ENCODE measurements at regions not wholly inside any gene's neighbourhood (a gene's known extent, or its start where the extent isn't known, plus 50 kb on each side); places are given as distances from the start of the nearest gene placed in this dataset.

- DNase-seq (ENCODE audit: low read depth in 2 of 2) = no peak
Observed at GRCh38 chr6:21648475-21649050, 55.0 kb downstream of the SOX4 start.

- no peak for DNase-seq (ENCODE audit: low read depth in 2 of 2)
Observed at GRCh38 chr6:21653323-21653722, 59.8 kb downstream of the SOX4 start.

- DNase-seq (ENCODE audit: low read depth in 2 of 2) = no peak
Observed at GRCh38 chr6:21653905-21654304, 60.4 kb downstream of the SOX4 start.

GRCh38 chr6:21654361-21654760, 60.8 kb downstream of the SOX4 start:
- no peak for DNase-seq (ENCODE audit: low read depth in 2 of 2)

GRCh38 chr6:21663966-21664313, 70.4 kb downstream of the SOX4 start:
- DNase-seq (ENCODE audit: low read depth in 2 of 2) = no peak

GRCh38 chr6:21664314-21665109, 71.0 kb downstream of the SOX4 start:
- no peak for DNase-seq (ENCODE audit: low read depth in 2 of 2)

GRCh38 chr6:21665110-21665391, 71.5 kb downstream of the SOX4 start:
- no peak for DNase-seq (ENCODE audit: low read depth in 2 of 2)

GRCh38 chr6:21665392-21666200, 72.0 kb downstream of the SOX4 start:
- DNase-seq (ENCODE audit: low read depth in 2 of 2) = no peak

- DNase-seq (ENCODE audit: low read depth in 2 of 2) = no peak
Observed at GRCh38 chr6:21666201-21666691, 72.7 kb downstream of the SOX4 start.

- no peak for DNase-seq (ENCODE audit: low read depth in 2 of 2)
Observed at GRCh38 chr6:21666853-21667681, 73.5 kb downstream of the SOX4 start.

GRCh38 chr6:21668795-21669194, 75.2 kb downstream of the SOX4 start:
- no peak for DNase-seq (ENCODE audit: low read depth in 2 of 2)

- DNase-seq (ENCODE audit: low read depth in 2 of 2) = no peak
Observed at GRCh38 chr6:21676769-21677168, 83.2 kb downstream of the SOX4 start.

GRCh38 chr6:21678990-21679389, 85.4 kb downstream of the SOX4 start:
- no peak for DNase-seq (ENCODE audit: low read depth in 2 of 2)

- DNase-seq (ENCODE audit: low read depth in 2 of 2) = no peak
Observed at GRCh38 chr6:21679761-21680265, 86.3 kb downstream of the SOX4 start.

GRCh38 chr6:21680611-21681010, 87.1 kb downstream of the SOX4 start:
- DNase-seq (ENCODE audit: low read depth in 2 of 2) = no peak

- no peak for DNase-seq (ENCODE audit: low read depth in 2 of 2)
Observed at GRCh38 chr6:21690489-21690888, 96.9 kb downstream of the SOX4 start.

- no peak for DNase-seq (ENCODE audit: low read depth in 2 of 2)
Observed at GRCh38 chr6:21691685-21692346, 98.3 kb downstream of the SOX4 start.

- no peak for DNase-seq (ENCODE audit: low read depth in 2 of 2)
Observed at GRCh38 chr6:21692721-21693120, 99.2 kb downstream of the SOX4 start.

- no peak for DNase-seq (ENCODE audit: low read depth in 2 of 2)
Observed at GRCh38 chr6:21694168-21694567, 100.6 kb downstream of the SOX4 start.

GRCh38 chr6:21707524-21708319, 114.2 kb downstream of the SOX4 start:
- DNase-seq (ENCODE audit: low read depth in 2 of 2) = no peak

GRCh38 chr6:21708320-21708580, 114.7 kb downstream of the SOX4 start:
- DNase-seq (ENCODE audit: low read depth in 2 of 2) = no peak

Measured in stimulated activated CD4-positive, alpha-beta T cell treated with anti-CD3 and anti-CD28 coated beads, Interleukin-15, amount 100 ng/mL, for 48 hours (primary cell).